Keratinocyte (primary cell): ENCODE measurements at regions not wholly inside any gene's neighbourhood (a gene's known extent, or its start where the extent isn't known, plus 50 kb on each side); places are given as distances from the start of the nearest gene placed in this dataset.

Experiments
- DNase-seq: peaks from one replicate; pipeline ENCODE4 v3.0.0-alpha.2; 2011; ENCODE audit warnings: low read depth, missing footprints, low spot score
- FAIRE-seq: peaks from 2 replicates; lab custom pipeline; 2011; peaks lifted over from hg19 to GRCh38; lab: Jason Lieb, UNC
- H2AFZ ChIP-seq: 2 replicates; pipeline ENCODE4 v1.6.0; 2012; ENCODE audit warnings: low read length, control low read depth, inconsistent platforms; ENCODE audit not compliant: control insufficient read depth
- H3K27ac ChIP-seq: 2 replicates; pipeline ENCODE4 v1.5.1; 2011; ENCODE audit warnings: low read length; ENCODE audit not compliant: control insufficient read depth, insufficient read depth
- H3K27me3 ChIP-seq: 3 replicates; pipeline ENCODE4 v1.6.0; 2011; ENCODE audit warnings: low read length; ENCODE audit not compliant: control insufficient read depth, insufficient read depth; ENCODE audit errors: extremely low read depth
- H3K36me3 ChIP-seq, 2 experiments: 2 replicates in 1 of 2; 3 replicates in 1 of 2; pipeline ENCODE4 v1.5.1; 2011; ENCODE audit warnings: low read length in 2 of 2, mild to moderate bottlenecking in 1 of 2; ENCODE audit not compliant: control insufficient read depth in 2 of 2, insufficient read depth in 2 of 2; ENCODE audit errors: extremely low read depth in 1 of 2
- H3K4me1 ChIP-seq: 3 replicates; pipeline ENCODE4 v1.5.1; 2011; ENCODE audit warnings: low read length; ENCODE audit not compliant: control insufficient read depth, insufficient read depth; ENCODE audit errors: extremely low read depth
- H3K4me2 ChIP-seq: 3 replicates; pipeline ENCODE4 v1.6.0; 2011; ENCODE audit warnings: low read depth, low read length; ENCODE audit not compliant: control insufficient read depth, insufficient read depth; ENCODE audit errors: extremely low read depth
- H3K4me3 ChIP-seq, 3 experiments: fragments of 200-600 bp in 1 of 3; sonication (generic) in 1 of 3; 2 replicates in 2 of 3; 3 replicates in 1 of 3; pipeline ENCODE4 v1.5.1; 2011 to 2016; ENCODE audit warnings: low read length in 3 of 3, mild to moderate bottlenecking in 3 of 3, control low read depth in 2 of 3, inconsistent platforms in 1 of 3, low read depth in 1 of 3, mixed read lengths in 1 of 3, mixed run types in 1 of 3, moderate library complexity in 1 of 3; ENCODE audit not compliant: control insufficient read depth in 2 of 3, insufficient read depth in 2 of 3; ENCODE audit errors: extremely low read depth in 1 of 3
- H3K79me2 ChIP-seq: 2 replicates; pipeline ENCODE4 v1.6.0; 2012; ENCODE audit warnings: low read length; ENCODE audit not compliant: control insufficient read depth, insufficient read depth
- H3K9ac ChIP-seq: 3 replicates; pipeline ENCODE4 v1.6.0; 2011; ENCODE audit warnings: low read length; ENCODE audit not compliant: control insufficient read depth, insufficient read depth; ENCODE audit errors: extremely low read depth
- H3K9me1 ChIP-seq: 3 replicates; pipeline ENCODE4 v1.6.0; 2011; ENCODE audit warnings: low read length; ENCODE audit not compliant: control insufficient read depth, insufficient read depth; ENCODE audit errors: extremely low read depth
- H3K9me3 ChIP-seq: 2 replicates; pipeline ENCODE4 v1.5.1; 2012; ENCODE audit warnings: low read depth, low read length; ENCODE audit not compliant: control insufficient read depth
- H4K20me1 ChIP-seq: 3 replicates; pipeline ENCODE4 v1.6.0; 2011; ENCODE audit warnings: low read length; ENCODE audit not compliant: control insufficient read depth, insufficient read depth; ENCODE audit errors: extremely low read depth
- CTCF ChIP-seq, 3 experiments: IDR thresholded peaks in 1 of 3; conservative IDR thresholded peaks in 1 of 3; optimal IDR thresholded peaks in 1 of 3; 2 replicates in 2 of 3; 3 replicates in 1 of 3; pipeline versions ENCODE3 to v1.5.1; 2011; ENCODE audit warnings: low read length in 3 of 3, mild to moderate bottlenecking in 3 of 3, moderate library complexity in 2 of 3, control low read depth in 1 of 3, inconsistent platforms in 1 of 3; ENCODE audit not compliant: insufficient read depth in 2 of 3; ENCODE audit errors: extremely low read depth in 1 of 3
- EZH2 ChIP-seq: IDR thresholded peaks from one replicate; pipeline ENCODE4 v1.6.1; 2012; ENCODE audit warnings: inconsistent platforms, mild to moderate bottlenecking, low read length, moderate library complexity
- dilution Hi-C: fragments of 300-500 bp; cut with MboI; formaldehyde crosslinking; loops from one replicate; pipeline ENCODE4 v1.7.0; 2020; ENCODE audit warnings: low sequenced_read_pairs; ENCODE audit not compliant: extremely low pct_ligation_motif_present

DNA sequence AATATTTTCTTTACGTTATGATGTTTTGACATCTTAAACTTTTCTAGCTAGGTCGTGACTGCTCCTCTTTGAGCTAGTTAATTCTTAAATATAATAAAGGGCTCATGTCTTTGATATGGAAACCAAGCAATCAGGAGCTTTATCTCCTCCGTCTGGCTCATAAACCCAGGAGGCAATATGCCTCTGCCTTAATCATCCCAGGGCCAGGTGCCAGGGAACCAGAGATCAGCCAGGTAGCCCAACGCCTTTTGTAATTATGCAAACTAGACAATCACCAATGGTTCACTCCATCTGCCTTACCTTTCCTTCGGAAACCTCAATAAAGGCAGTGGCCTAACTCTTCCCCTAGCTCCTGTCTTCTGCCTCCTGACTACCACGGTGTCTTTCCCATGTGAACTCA, 213.7 kb downstream of the KCNJ3 start:
- H3K36me3 ChIP-seq, result no peaks in the 10 kb centered on the region
- no peak for FAIRE-seq

GRCh38 chr2:154911729-154912128, 213.2 kb downstream of the KCNJ3 start:
- dilution Hi-C loops, result no loop called here
- H3K9me1 ChIP-seq, result no peaks in the 10 kb centered on the region
- no peak overlapping the region for H3K27ac ChIP-seq
- no peak overlapping the region for H3K4me2 ChIP-seq
- no peaks in the 10 kb centered on the region for H3K4me1 ChIP-seq
- H3K4me3 ChIP-seq, result no peak overlapping the region
- FAIRE-seq (no peak), DNase-seq (no peak)
- H3K9ac ChIP-seq, result no peak overlapping the region
- H4K20me1 ChIP-seq, result no peaks in the 10 kb centered on the region
- H3K36me3 ChIP-seq, result no peaks in the 10 kb centered on the region
- H3K27me3 ChIP-seq, result no peaks in the 10 kb centered on the region
- no peaks in the 10 kb centered on the region for H3K79me2 ChIP-seq
- TF ChIP-seq EZH2 (no peak), CTCF (optimal IDR thresholded peaks at IDR 0.05 in 1 of 3, IDR thresholded peaks at IDR 0.05 in 1 of 3, conservative IDR thresholded peaks at IDR 0.05 in 1 of 3; ENCODE audit: extremely low read depth in 1 of 3, insufficient read depth in 2 of 3, low read length in 3 of 3) (no peak)
- no peak overlapping the region for H2AFZ ChIP-seq
- H3K9me3 ChIP-seq, result no peaks in the 10 kb centered on the region

More for the DNA sequence above, 213.7 kb downstream of the KCNJ3 start:
- no peak for DNase-seq
- no peaks in the 10 kb centered on the region for H3K27me3 ChIP-seq
- dilution Hi-C loops, result no loop called here
- no peak overlapping the region for H3K9ac ChIP-seq
- H3K79me2 ChIP-seq, result no peaks in the 10 kb centered on the region
- H3K4me3 ChIP-seq, result no peak overlapping the region
- no peaks in the 10 kb centered on the region for H3K9me3 ChIP-seq
- H3K27ac ChIP-seq, result no peak overlapping the region
- no peak for TF ChIP-seq EZH2
- no peak for TF ChIP-seq CTCF (optimal IDR thresholded peaks at IDR 0.05 in 1 of 3, IDR thresholded peaks at IDR 0.05 in 1 of 3, conservative IDR thresholded peaks at IDR 0.05 in 1 of 3; ENCODE audit: extremely low read depth in 1 of 3, insufficient read depth in 2 of 3, low read length in 3 of 3)
- H3K4me1 ChIP-seq, result no peaks in the 10 kb centered on the region
- H4K20me1 ChIP-seq, result no peaks in the 10 kb centered on the region
- H3K9me1 ChIP-seq, result no peaks in the 10 kb centered on the region
- H3K4me2 ChIP-seq, result no peak overlapping the region
- H2AFZ ChIP-seq, result no peak overlapping the region
